IPS-NIHi7 (cell line): ENCODE measurements at regions not wholly inside any gene's neighbourhood (a gene's known extent, or its start where the extent isn't known, plus 50 kb on each side); places are given as distances from the start of the nearest gene placed in this dataset.

Source experiments
- DNase-seq: peaks from one replicate; pipeline ENCODE4 v3.0.0; 2012; ENCODE audit warnings: mixed read lengths; ENCODE audit errors: extremely low spot score

DNA sequence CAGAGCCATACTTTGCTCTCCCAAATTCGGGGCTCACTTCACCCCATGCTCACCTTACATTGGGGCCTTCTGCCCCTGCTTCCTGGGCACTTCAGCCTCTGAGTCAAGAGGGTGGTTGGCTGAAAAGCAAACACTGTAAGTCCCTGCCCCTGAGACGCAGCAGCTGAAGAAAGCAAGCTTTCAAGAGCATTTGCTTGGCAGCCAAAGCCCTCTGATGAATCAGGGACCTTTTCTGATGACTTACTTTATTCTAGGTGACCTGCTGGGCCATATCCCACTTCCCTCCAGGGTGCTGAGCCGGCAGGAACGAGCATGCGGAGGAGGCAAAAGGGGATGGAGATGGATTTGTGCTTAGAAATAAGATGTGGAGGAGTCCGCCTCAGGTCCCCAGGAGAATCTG is 147.0 kb upstream of the TNRC6C start:
- no peak for DNase-seq

GRCh38 chr17:77814091-77814772 is 144.3 kb upstream of the TNRC6C start:
- DNase-seq, result no peak

- DNase-seq, result no peak
These were observed 143.2 kb upstream of the TNRC6C start for GRCh38 chr17:77815127-77815905.

DNA sequence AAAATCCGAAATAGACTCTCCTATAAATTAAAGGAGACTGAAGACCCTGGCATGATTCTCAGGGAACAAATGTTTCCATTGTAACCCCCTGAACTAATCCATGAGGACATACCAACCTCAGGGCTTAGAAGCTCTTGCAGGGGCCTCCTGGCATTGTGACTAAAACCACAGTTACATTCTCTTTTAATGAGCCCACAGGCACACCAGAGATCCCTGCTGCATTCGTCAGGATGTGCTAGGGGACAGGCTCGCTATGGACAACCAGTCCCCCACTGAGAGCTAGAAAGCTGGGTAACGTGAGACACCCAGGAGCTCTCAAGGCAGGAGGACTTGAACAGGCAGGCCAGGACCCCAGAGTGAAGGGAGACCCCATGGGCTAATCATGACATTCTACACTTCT is 140.6 kb upstream of the TNRC6C start:
- no peak for DNase-seq

- DNase-seq, result no peak
These were observed 139.0 kb upstream of the TNRC6C start for GRCh38 chr17:77819497-77819896.

DNA sequence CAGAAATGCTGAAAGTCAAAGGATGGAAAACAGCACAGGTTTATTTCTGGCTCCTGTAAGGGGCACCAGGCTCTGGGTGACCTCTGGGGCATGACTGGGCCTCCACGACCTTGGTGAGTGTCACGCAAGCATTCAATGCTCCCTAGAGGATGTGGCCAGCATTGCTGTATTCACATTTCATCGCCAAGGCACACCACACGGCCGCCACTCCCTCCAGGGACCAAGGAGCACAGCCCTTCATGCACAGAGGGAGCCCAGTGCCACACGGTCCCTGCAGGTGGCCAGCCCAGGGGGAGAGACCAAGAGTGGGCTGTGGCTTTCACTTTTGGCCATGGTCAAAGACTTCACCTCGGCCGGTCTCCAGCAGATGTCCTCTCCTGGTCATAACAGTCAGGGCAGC is 137.4 kb upstream of the TNRC6C start:
- DNase-seq, result no peak

- DNase-seq, result no peak
These were observed 136.0 kb upstream of the TNRC6C start for GRCh38 chr17:77822302-77823030.

GRCh38 chr17:77824102-77824779 is 134.3 kb upstream of the TNRC6C start:
- no peak for DNase-seq

DNA sequence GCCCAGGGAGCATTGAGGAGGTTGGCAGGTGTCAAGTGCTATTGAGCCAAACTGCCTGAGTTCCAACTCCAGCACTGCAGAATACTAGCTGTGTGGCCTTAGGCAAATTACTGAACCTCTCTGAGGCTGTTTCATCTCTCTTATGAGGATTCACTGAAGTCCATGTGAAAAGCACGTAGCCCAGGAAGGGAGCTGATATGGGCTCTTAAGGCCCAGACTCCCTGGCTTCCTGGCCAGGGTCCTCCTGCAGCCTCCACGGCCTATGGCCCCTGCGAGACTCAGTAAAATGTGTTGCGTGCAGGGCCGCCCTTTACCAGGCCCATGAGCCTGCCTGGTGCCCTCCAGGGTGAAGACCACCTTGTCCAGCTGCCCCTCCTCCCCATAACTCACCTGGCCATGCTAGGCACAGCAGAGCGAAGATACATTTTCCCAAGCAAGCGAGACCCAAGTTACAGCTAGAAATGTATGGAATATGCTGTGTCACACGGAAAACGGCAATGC is 133.7 kb upstream of the TNRC6C start:
- no peak for DNase-seq

GRCh38 chr17:77825621-77826020 is 132.9 kb upstream of the TNRC6C start:
- DNase-seq, result no peak

- DNase-seq, result no peak
These were observed 132.2 kb upstream of the TNRC6C start for GRCh38 chr17:77826132-77826873.

DNA sequence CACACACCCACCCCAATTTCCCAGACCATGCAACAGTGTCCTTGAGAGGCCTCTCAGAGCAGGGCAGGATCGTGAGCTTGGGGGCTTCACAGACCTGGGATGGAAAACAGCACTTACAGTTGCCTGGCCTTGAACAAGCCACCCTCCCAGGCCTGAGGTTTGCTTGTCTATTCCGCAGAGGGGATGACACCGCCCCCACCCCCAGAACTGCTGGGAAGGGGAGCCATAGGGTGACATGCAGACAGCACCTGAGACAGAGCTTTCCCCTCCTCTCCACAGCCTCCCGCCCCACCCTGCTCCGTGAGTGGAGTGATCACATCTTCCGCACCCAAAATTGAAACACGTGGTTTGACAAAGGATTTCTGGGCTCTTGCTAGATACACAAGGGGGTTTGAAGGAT is 131.5 kb upstream of the TNRC6C start:
- no peak for DNase-seq

- DNase-seq, result no peak
These were observed 131.0 kb upstream of the TNRC6C start for GRCh38 chr17:77827511-77827910.

- no peak for DNase-seq
These were observed 129.6 kb upstream of the TNRC6C start for GRCh38 chr17:77828749-77829539.

- DNase-seq, result no peak
These were observed 128.4 kb upstream of the TNRC6C start for GRCh38 chr17:77829843-77830799.

- no peak for DNase-seq
These were observed 127.6 kb upstream of the TNRC6C start for GRCh38 chr17:77830816-77831473.

- no peak for DNase-seq
These were observed 126.9 kb upstream of the TNRC6C start for GRCh38 chr17:77831474-77832179.

DNA sequence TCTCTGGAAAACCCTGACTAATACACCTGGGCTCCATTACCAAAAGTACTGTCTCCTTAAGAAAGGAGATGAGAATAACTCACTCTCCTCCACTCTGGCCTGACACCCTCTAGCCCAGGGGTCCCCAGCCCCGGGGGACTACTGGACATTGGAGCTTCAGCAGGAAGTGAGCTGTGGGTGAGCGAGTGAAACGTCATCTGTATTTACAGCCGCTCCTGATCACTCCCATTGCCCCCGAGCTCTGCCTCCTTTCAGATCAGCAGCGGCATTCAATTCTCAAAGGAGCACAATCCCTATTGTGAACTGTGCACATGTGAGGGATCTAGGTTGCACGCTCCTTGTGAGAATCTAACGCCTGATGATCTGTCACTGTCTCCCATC is 126.3 kb upstream of the TNRC6C start:
- no peak for DNase-seq
